IPS-18a (cell line): ENCODE measurements at regions not wholly inside any gene's neighbourhood (a gene's known extent, or its start where the extent isn't known, plus 50 kb on each side); places are given as distances from the start of the nearest gene placed in this dataset.

ENCODE experiments used
- H3K27ac ChIP-seq: one replicate; pipeline ENCODE4 v1.5.1; 2013; ENCODE audit warnings: low read length
- H3K27me3 ChIP-seq: one replicate; pipeline ENCODE4 v1.6.1; 2013; ENCODE audit warnings: mild to moderate bottlenecking, low read length; ENCODE audit not compliant: control insufficient read depth, insufficient read depth
- H3K36me3 ChIP-seq: one replicate; pipeline ENCODE4 v1.6.1; 2013; ENCODE audit warnings: low read depth, low read length; ENCODE audit not compliant: control insufficient read depth
- H3K4me1 ChIP-seq: one replicate; pipeline ENCODE4 v1.6.1; 2013; ENCODE audit warnings: low read depth, low read length; ENCODE audit not compliant: control insufficient read depth
- H3K4me3 ChIP-seq: one replicate; pipeline ENCODE4 v1.5.1; 2013; ENCODE audit warnings: low read length
- H3K9ac ChIP-seq: one replicate; pipeline ENCODE4 v1.6.1; 2013; ENCODE audit warnings: mild to moderate bottlenecking, low read length, moderate library complexity
- H3K9me3 ChIP-seq: one replicate; pipeline ENCODE4 v1.6.1; 2013; ENCODE audit warnings: low read depth, low read length; ENCODE audit not compliant: control insufficient read depth

GRCh38 chr12:124501827-124502226 is 65.6 kb downstream of the NCOR2 start:
- Histone ChIP-seq H3K4me1 (peaks cover 34% of the 10 kb centered on the region), H3K36me3 (no peaks in the 10 kb centered on the region), H3K9ac (no peak overlapping the region), H3K4me3 (no peak overlapping the region), H3K9me3 (no peaks in the 10 kb centered on the region), H3K27me3 (no peaks in the 10 kb centered on the region), H3K27ac (no peak overlapping the region)

DNA sequence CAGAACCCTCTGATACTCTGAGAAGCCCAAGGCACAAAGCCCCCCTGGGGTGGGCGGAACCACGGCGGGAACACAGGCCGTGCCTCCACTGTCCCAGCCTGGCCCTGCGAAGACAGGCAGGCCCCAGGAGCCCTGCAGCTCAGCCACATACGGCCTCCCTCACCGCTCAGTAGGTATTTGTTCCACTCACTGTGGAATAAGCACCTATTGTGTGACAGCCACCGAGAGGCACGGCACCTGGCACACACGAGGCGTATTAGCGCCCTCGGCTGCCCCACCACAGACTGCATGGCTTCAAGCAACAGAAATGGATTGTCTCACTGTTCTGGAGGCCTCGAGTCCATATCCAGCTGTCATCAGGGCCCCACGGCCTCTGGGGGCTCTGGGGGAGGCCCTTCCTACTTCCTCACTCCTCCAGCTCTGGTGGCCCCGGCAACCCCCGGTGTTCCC is 66.3 kb downstream of the NCOR2 start:
- Histone ChIP-seq H3K4me1 (peaks cover 30% of the 10 kb centered on the region), H3K27me3 (no peaks in the 10 kb centered on the region), H3K36me3 (no peaks in the 10 kb centered on the region), H3K9me3 (no peaks in the 10 kb centered on the region), H3K4me3 (no peak overlapping the region), H3K9ac (no peak overlapping the region), H3K27ac (no peak overlapping the region)

DNA sequence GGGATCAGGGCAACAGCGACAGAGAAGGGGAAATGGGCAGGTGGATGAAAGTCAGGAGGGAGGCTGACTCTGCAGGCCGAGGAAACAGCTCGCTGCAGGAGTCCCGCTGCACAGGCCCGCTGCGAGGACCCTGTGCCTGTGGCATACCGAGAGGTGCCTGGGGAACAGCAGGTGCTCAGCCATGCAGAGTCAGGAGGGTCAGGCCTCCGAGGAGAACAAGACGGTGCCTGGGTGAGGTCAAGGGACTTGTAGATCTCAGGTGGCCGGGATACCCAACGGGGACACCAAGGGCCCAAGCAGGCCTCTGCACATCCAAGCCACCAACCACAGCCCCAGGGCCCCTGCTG is 67.5 kb downstream of the NCOR2 start:
- H3K9me3 ChIP-seq, result no peaks in the 10 kb centered on the region
- no peak overlapping the region for H3K4me3 ChIP-seq
- no peak overlapping the region for H3K27ac ChIP-seq
- peaks cover 27% of the 10 kb centered on the region for H3K4me1 ChIP-seq
- H3K36me3 ChIP-seq, result peaks cover 2% of the 10 kb centered on the region
- H3K27me3 ChIP-seq, result no peaks in the 10 kb centered on the region
- H3K9ac ChIP-seq, result no peak overlapping the region

DNA sequence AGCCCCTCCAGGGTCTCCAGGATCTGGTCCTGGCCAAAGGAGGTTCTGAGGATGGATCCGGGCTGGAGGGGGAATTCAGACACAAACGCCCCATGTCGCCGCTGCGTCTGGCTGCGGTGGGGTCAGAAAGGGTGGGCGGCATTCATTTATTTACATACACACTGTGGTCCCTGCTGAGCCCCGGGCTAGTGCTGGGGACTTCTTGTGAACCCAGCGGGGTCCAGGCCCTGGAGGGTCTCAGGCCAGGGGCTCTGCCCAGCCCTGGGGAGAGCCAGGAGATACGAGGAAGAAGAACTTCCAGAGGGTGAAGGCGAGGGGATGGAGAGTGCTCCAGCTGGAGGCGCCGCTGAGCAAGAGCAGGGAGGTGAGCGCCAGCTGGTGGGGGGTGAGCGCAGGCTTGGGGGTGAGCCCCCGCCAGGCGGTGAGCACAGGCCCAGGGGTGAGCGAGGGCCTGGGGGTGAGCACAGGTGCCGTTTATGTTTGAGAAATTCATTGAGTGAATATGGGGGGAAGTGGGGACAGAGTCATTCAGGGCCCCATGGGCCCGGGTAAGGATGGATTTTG is 68.1 kb downstream of the NCOR2 start:
- H3K27ac ChIP-seq, result no peak overlapping the region

DNA sequence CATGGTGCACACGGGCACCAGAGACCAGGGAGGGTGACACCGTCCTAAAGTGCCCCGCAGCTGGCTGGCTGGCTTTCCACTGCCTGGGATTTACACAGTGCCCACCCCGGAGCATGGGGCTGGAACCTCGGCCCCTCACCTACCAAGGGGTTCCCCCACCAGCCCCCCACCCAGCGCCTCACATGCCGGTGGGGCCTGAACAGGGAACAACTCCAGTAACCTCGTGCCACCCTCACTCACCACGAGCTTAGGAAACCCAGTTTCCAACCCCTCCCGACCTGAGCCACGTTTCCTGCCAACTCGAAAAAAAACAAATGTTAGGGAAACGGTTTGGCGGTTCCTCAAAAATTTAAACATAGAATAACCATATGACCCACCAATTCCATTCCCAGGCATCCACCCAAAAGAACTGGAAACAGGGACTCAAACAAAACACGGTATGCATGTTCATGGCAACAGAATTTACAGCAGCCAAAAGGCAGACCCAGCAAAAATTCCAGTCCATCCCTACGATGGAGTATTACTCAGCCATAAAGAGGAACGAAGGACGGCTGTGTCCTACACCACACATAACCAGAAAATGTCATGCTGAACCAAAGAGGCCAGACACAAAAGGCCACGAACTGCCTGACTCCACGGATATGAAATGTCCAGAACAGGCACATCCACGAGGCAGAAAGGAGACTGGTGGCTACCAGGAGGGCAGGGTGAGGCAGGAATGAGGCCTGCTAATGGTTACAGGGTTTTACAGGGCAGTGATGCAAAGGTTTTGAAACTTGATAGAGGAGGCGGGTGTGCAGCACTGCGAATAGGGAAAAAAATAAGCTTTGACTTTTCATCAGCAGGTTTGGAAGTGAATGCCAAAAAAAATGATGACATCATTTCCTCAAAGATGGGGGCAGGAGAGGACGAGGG is 68.9 kb downstream of the NCOR2 start:
- Histone ChIP-seq H3K4me1 (peaks cover 15% of the 10 kb centered on the region), H3K27ac (no peak overlapping the region), H3K9me3 (no peaks in the 10 kb centered on the region), H3K27me3 (no peaks in the 10 kb centered on the region), H3K36me3 (peaks cover 5% of the 10 kb centered on the region), H3K4me3 (no peak overlapping the region), H3K9ac (no peak overlapping the region)

More for the DNA sequence above, 68.1 kb downstream of the NCOR2 start:
- no peaks in the 10 kb centered on the region for H3K27me3 ChIP-seq
- no peak overlapping the region for H3K4me3 ChIP-seq
- peaks cover 5% of the 10 kb centered on the region for H3K36me3 ChIP-seq
- H3K9me3 ChIP-seq, result no peaks in the 10 kb centered on the region
- H3K9ac ChIP-seq, result no peak overlapping the region
- peaks cover 21% of the 10 kb centered on the region for H3K4me1 ChIP-seq

- Histone ChIP-seq H3K36me3 (peaks cover 5% of the 10 kb centered on the region), H3K9ac (no peak overlapping the region), H3K27ac (no peak overlapping the region), H3K9me3 (no peaks in the 10 kb centered on the region), H3K4me3 (no peak overlapping the region), H3K27me3 (no peaks in the 10 kb centered on the region), H3K4me1 (peaks cover 15% of the 10 kb centered on the region)
Measured at GRCh38 chr12:124497658-124498057, 69.8 kb downstream of the NCOR2 start.

DNA sequence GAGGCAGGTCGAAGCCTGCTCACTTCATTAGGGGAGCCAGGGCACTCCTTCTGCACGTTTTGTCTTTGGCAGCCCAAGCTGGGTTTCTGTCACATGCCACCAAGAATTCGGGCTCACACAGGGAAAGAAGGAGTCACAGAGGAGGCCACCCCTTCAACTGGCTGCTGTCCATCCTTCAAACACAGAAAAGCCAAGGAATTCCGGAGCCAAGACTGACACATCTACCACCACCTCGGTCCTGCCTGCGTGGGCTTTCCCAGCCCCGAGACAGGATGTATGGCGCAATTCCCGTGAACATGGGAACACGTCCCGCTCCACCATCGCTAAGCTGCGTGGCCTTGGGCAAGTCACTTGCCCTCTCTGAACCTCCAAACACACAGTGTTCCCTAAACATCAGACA is 70.4 kb downstream of the NCOR2 start:
- no peak overlapping the region for H3K4me3 ChIP-seq
- no peak overlapping the region for H3K27ac ChIP-seq
- no peaks in the 10 kb centered on the region for H3K9me3 ChIP-seq
- peaks cover 15% of the 10 kb centered on the region for H3K4me1 ChIP-seq
- H3K36me3 ChIP-seq, result peaks cover 5% of the 10 kb centered on the region
- H3K27me3 ChIP-seq, result no peaks in the 10 kb centered on the region
- H3K9ac ChIP-seq, result no peak overlapping the region

GRCh38 chr12:124496584-124496983 is 70.8 kb downstream of the NCOR2 start:
- H3K27me3 ChIP-seq, result no peaks in the 10 kb centered on the region
- H3K27ac ChIP-seq, result no peak overlapping the region
- no peak overlapping the region for H3K9ac ChIP-seq
- H3K36me3 ChIP-seq, result peaks cover 5% of the 10 kb centered on the region
- H3K9me3 ChIP-seq, result no peaks in the 10 kb centered on the region
- peaks cover 15% of the 10 kb centered on the region for H3K4me1 ChIP-seq
- H3K4me3 ChIP-seq, result no peak overlapping the region

GRCh38 chr12:124495194-124495983 is 72.0 kb downstream of the NCOR2 start:
- H3K27me3 ChIP-seq, result no peaks in the 10 kb centered on the region
- H3K36me3 ChIP-seq, result peaks cover 5% of the 10 kb centered on the region
- H3K9me3 ChIP-seq, result no peaks in the 10 kb centered on the region
- peaks cover 5% of the 10 kb centered on the region for H3K4me1 ChIP-seq
- H3K27ac ChIP-seq, result no peak overlapping the region
- no peak overlapping the region for H3K9ac ChIP-seq
- no peak overlapping the region for H3K4me3 ChIP-seq

DNA sequence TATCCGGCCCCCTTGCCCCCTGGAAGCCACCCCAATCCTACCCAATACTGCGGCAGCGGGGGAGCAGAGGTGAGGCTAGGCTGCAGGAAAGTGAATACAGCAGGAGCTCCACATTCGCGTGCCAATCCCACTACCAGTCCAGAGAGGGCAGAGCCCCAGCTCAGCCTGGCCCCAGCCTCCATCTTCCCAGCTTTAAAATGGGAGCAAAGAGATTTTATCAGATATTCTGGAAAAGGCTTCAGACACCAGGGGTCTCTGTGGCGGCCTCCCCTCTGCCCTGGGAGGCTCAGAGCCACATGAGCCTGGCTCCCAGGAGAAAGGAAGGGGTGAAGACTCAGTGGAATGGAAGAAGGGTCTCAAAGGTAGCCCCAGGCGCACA is 72.7 kb downstream of the NCOR2 start:
- no peak overlapping the region for H3K9ac ChIP-seq
- H3K27ac ChIP-seq, result no peak overlapping the region
- H3K9me3 ChIP-seq, result no peaks in the 10 kb centered on the region
- H3K4me1 ChIP-seq, result peaks cover under 1% of the 10 kb centered on the region
- H3K4me3 ChIP-seq, result no peak overlapping the region
- peaks cover 5% of the 10 kb centered on the region for H3K36me3 ChIP-seq
- no peaks in the 10 kb centered on the region for H3K27me3 ChIP-seq

GRCh38 chr12:124493809-124494750 is 73.3 kb downstream of the NCOR2 start:
- Histone ChIP-seq H3K27ac (no peak overlapping the region), H3K4me3 (no peak overlapping the region), H3K9ac (no peak overlapping the region), H3K27me3 (no peaks in the 10 kb centered on the region), H3K36me3 (peaks cover 5% of the 10 kb centered on the region), H3K9me3 (no peaks in the 10 kb centered on the region), H3K4me1 (no peaks in the 10 kb centered on the region)
